ENCODE measurements at regions not wholly inside any gene's neighbourhood (a gene's known extent, or its start where the extent isn't known, plus 50 kb on each side); places are given as distances from the start of the nearest gene placed in this dataset.

DNA sequence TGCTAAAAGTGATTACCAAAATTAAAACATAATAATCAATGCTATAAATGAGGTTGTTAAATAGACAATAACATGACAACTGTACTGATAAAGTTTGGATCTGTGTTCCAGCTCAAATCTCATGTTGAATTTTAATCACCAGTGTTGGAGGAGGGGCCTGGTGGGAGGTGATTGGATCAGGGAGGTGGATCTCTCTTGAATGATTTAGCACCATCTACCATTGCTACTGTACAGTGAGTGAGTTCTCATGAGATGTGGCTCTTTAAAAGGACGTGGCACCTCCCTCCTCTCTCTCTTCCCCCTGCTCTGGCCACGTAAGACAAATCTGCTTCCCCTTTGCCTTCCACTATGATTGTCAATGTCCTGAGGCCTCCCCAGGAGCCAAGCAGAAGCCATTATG is 77.5 kb downstream of the HTR5A start:
- no peak overlapping the region for H3K4me2 ChIP-seq (replicated peaks; ENCODE audit: extremely low read depth, low read length, poor library complexity, severe bottlenecking)
- Mint-ChIP-seq H3K9me3 (peaks cover 2 to 11% (median 7%) of the 10 kb centered on the region in 7 donors), H3K27ac (peak overlapping the region in 1 of 7 donors; percentile 38), H3K27me3 (ENCODE audit: low read depth in 3 of 3) (peaks cover 2 to 9% (median 6%) of the 10 kb centered on the region in 3 donors), H3K36me3 (no peaks in the 10 kb centered on the region), H3K4me1 (no peaks in the 10 kb centered on the region), H3K4me3 (no peak overlapping the region)
- H3K27me3 ChIP-seq (ENCODE audit: control insufficient read depth in 2 of 2, insufficient read depth in 2 of 2, low read length in 2 of 2), result no peaks in the 10 kb centered on the region
- no peak overlapping the region for H3K4me3 ChIP-seq (replicated peaks in 1 of 3; ENCODE audit: low read depth in 2 of 3, low read length in 3 of 3)
- no peak overlapping the region for H3K27ac ChIP-seq (ENCODE audit: low read depth in 1 of 2, low read length in 2 of 2)
- H3K4me1 ChIP-seq (ENCODE audit: control insufficient read depth in 1 of 2, insufficient read depth in 2 of 2, low read length in 2 of 2), result no peaks in the 10 kb centered on the region
- intact Hi-C loops (cut with micrococcal nuclease), result no loop called here
- DNase-seq, result no peak
- peaks cover 0 to 12% of the 10 kb centered on the region in 2 donors for H3K9me3 ChIP-seq (replicated peaks in 1 of 2; ENCODE audit: control insufficient read depth in 1 of 2, insufficient read depth in 1 of 2, low read length in 2 of 2)
- no peak for TF ChIP-seq CTCF (IDR thresholded peaks at IDR 0.05)
- H3K79me2 ChIP-seq (ENCODE audit: insufficient read depth, low read length), result no peaks in the 10 kb centered on the region
- no peak overlapping the region for H2AFZ ChIP-seq (ENCODE audit: insufficient read depth, low read depth, low read length, poor library complexity, severe bottlenecking)
- no CpG with 5 or more reads among the region's 2 CpGs for WGBS (ENCODE audit: insufficient coverage)
- H3K9ac ChIP-seq (ENCODE audit: insufficient read depth, low read length, poor library complexity, severe bottlenecking), result no peak overlapping the region
- H4K20me1 ChIP-seq (ENCODE audit: insufficient read depth, low read length), result no peaks in the 10 kb centered on the region
- no peaks in the 10 kb centered on the region for H3K36me3 ChIP-seq (replicated peaks in 1 of 2; ENCODE audit: control insufficient read depth in 1 of 2, insufficient read depth in 2 of 2, low read length in 2 of 2)

DNA sequence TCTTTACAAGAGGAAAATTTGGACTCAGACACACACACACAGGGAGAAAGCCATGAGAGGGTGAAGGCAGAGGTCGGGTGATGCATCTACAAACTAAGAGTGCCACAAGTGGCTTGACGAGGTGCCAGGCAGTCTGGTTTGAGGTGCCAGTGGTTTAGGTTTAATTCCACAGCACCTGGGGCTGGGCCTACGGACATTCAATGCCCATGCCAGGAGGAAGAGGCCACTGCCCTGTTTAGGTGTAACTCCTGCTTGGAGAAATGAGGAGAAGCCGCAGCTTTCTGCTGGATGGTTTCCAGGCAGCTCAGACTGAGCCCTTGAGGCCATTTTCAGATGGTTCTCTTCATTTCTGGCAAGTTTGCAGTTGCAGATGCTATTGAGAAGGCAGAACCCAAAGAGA is 83.6 kb downstream of the HTR5A start:
- Mint-ChIP-seq H3K4me1 (no peaks in the 10 kb centered on the region), H3K36me3 (no peaks in the 10 kb centered on the region), H3K4me3 (no peak overlapping the region), H3K27me3 (ENCODE audit: low read depth in 3 of 3) (peaks cover 2 to 7% (median 3%) of the 10 kb centered on the region in 3 donors), H3K9me3 (peaks cover 6 to 22% (median 17%) of the 10 kb centered on the region in 7 donors), H3K27ac (no peak overlapping the region)
- Histone ChIP-seq H3K79me2 (ENCODE audit: insufficient read depth, low read length) (no peaks in the 10 kb centered on the region), H3K27me3 (ENCODE audit: control insufficient read depth in 2 of 2, insufficient read depth in 2 of 2, low read length in 2 of 2) (no peaks in the 10 kb centered on the region), H4K20me1 (ENCODE audit: insufficient read depth, low read length) (no peaks in the 10 kb centered on the region), H3K4me2 (replicated peaks; ENCODE audit: extremely low read depth, low read length, poor library complexity, severe bottlenecking) (no peak overlapping the region), H3K9ac (ENCODE audit: insufficient read depth, low read length, poor library complexity, severe bottlenecking) (no peak overlapping the region), H3K4me3 (replicated peaks in 1 of 3; ENCODE audit: low read depth in 2 of 3, low read length in 3 of 3) (no peak overlapping the region), H3K36me3 (replicated peaks in 1 of 2; ENCODE audit: control insufficient read depth in 1 of 2, insufficient read depth in 2 of 2, low read length in 2 of 2) (no peaks in the 10 kb centered on the region), H3K27ac (ENCODE audit: low read depth in 1 of 2, low read length in 2 of 2) (no peak overlapping the region), H2AFZ (ENCODE audit: insufficient read depth, low read depth, low read length, poor library complexity, severe bottlenecking) (no peak overlapping the region), H3K9me3 (replicated peaks in 1 of 2; ENCODE audit: control insufficient read depth in 1 of 2, insufficient read depth in 1 of 2, low read length in 2 of 2) (peaks cover 4 to 31% of the 10 kb centered on the region in 2 donors), H3K4me1 (ENCODE audit: control insufficient read depth in 1 of 2, insufficient read depth in 2 of 2, low read length in 2 of 2) (no peaks in the 10 kb centered on the region)
- no peak for TF ChIP-seq CTCF (IDR thresholded peaks at IDR 0.05)
- intact Hi-C loops (cut with micrococcal nuclease), result no loop called here
- 53% methylated on average over 4 of the region's 4 CpGs for WGBS (ENCODE audit: insufficient coverage)
- DNase-seq, result no peak
